IPS-NIHi7 (cell line): ENCODE measurements at regions not wholly inside any gene's neighbourhood (a gene's known extent, or its start where the extent isn't known, plus 50 kb on each side); places are given as distances from the start of the nearest gene placed in this dataset.
"Not testable (repeated sequence)": the region's sequence is repeated elsewhere in the genome, so short reads cannot be mapped to it uniquely, and the experiment has no call there.

Source experiments
- DNase-seq: peaks from one replicate; pipeline ENCODE4 v3.0.0; 2012; ENCODE audit warnings: mixed read lengths; ENCODE audit errors: extremely low spot score

DNA sequence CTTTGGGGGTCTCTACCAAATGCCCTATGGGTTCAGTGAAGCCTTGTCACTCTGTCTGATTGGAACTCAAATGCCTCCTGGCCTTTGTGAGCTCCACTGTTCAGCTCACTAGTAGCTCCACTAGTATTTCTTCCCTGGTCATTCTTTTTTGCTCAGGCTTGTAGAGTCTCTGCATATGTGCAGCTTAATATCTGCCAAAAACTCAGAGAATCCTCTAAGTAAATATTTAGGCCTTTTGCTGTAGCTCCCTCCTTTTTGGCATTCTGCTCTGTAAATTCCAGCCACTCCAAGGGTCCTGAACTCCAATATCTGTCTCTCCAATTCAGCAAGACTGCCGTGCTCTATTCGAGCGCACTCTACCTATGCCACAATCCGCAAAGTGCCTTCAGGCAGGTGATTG lies 146.5 kb downstream of the MAIP1 start:
- no peak for DNase-seq

GRCh38 chr2:200102971-200103370 lies 147.6 kb downstream of the MAIP1 start:
- DNase-seq = no peak

- no peak for DNase-seq
Measured at GRCh38 chr2:200104015-200104414, 148.6 kb downstream of the MAIP1 start.

DNA sequence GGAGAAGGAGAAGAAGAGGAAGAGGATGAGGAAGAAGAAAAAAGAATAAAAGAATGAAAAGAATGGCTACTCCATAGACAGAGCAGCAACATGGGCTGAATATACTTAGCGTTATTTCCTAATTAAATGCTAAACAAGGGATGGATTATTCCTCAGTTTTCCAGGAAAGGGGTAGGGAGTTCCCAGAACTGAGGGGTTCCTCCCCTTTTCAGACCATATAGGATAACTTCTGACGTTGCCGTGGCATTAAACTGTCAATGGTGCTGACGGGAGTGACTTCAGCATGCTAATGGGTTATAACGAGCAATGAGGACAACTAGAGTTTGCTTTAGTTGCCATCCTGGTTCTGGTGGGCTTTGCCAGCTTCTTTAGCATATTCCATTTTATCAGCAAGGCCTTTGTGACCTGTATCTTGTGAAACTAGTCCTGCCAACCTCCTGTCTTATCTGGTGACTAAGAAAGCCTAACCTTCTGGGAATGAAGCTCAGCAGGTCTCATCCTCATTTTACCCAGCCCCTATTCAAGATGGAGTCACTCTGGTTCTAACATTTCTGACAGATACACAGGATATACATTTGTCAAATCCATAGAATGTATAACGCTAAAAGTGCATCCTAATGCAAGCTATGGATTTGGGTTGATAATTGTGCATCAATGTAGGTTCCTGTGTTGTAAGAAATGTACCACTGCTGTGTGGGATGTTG lies 152.3 kb downstream of the MAIP1 start:
- no peak for DNase-seq

DNA sequence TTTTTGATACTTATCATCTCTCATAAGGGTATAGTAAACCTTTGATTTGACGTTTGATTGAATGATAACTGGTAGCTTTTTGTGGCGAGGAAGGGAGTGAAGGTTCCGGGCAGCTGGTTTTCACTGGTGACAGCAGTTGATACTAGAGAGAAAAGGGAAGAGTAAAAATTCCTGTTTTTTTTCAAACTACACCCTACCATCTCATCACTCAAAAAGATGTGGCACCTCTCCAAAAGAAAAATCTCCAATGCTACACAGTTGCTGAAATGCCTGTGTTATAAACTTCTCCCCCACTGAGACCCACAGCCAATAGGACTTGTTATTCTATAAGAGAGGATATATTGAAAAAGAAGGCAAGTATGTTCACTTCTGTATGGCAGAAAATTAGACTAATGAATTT lies 154.0 kb downstream of the MAIP1 start:
- DNase-seq = no peak

- DNase-seq = no peak
Measured at GRCh38 chr2:200110381-200110780, 155.0 kb downstream of the MAIP1 start.

GRCh38 chr2:200113016-200113799 lies 157.8 kb downstream of the MAIP1 start:
- not testable (repeated sequence) for DNase-seq

DNA sequence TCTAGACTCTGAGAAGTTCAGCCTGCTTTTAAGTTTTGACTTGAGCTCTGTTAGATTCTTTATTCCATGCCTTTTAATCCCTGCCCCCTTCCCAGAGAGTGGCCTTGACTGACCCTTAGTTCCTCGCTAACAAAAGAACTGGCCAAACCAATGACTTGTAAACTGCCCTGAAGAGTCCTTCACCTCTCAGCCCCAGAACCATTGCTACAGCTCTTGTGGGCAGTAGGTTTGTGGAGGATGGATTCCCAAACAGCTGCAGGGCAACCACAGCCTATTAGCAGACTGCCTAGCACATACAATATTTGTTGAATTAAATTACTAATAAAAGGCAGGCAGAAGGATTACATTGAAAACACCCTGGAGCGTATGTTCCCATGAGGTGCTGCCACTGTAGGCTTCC lies 163.9 kb downstream of the MAIP1 start:
- no peak for DNase-seq

DNA sequence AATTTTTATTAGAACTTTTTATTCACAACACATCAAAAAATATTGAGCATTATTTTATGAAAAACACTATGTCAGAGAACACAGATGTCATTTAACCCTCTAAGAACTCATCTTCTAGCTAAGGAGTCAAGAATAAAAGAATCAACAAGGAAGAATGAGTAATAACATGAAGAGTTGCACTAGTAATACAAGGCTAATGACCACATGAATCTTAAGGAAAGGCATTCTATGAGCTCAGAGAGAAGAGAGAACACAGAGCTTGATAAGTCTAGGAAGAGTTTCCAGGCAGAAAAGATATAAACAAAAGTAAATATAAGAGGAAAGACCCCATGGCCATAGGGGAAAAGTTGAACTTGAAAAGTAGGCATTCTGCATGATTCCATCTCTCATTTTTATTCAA lies 166.5 kb downstream of the MAIP1 start:
- DNase-seq = no peak

GRCh38 chr2:200122683-200123082 lies 167.3 kb downstream of the MAIP1 start:
- DNase-seq = no peak

- not testable (repeated sequence) for DNase-seq
Measured at GRCh38 chr2:200124665-200125368, 169.4 kb downstream of the MAIP1 start.

DNA sequence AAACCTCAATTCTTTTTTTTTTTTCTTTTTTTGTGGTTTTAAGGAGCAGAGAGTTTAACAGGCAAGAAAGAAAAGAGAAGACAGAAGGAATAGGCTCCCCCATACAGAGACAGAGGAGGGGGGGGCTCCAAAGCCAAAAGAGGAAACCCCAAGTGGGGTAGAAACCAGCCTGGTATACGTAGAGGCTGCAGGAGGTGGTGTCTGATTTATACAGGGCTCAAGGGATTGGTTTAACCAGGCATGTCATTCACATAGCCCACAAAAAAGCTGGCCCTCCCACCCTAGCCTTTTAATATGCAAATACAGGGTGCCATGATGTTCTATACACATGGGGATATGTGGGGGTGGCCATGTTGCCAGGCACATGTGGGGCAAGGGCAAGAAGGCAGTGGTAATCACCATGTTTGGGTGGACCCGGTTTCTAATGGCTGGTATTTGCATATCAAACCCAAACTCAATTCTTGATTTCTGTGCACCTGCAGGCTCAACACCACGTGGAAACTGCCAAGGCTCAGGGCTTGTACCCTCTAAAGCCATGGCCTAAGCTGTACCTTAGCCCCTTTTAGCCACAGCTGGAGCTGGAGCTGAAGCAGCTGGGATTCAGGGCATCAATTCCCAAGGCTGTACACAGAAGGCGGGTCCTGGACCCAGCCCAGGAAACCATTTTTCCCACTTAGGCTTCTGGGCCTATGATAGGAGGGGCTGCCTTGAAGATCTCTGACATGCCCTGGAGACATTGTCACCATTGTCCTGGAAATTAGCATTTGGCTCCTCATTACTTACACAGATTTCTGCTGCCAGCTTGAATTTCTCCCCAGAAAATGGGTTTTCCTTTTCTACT lies 170.3 kb downstream of the MAIP1 start:
- no peak for DNase-seq

DNA sequence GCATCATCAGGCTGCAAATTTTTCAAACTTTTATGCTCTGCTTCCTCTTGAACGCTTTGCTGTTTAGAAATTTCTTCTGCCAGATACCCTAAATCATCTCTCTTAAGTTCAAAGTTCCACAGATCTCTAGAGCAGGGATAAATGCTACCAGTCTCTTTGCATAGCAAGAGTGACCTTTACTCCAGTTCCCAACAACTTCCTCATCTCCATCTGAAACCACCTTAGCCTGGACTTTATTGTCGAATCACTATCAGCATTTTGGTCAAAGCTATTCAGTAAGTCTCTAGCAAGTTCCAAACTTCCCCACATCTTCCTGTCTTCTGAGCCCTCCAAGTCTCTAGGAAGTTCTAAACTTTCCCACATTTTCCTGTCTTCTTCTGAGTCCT lies 170.9 kb downstream of the MAIP1 start:
- not testable (repeated sequence) for DNase-seq

- DNase-seq = not testable (repeated sequence)
Measured at GRCh38 chr2:200126680-200127079, 171.3 kb downstream of the MAIP1 start.

DNA sequence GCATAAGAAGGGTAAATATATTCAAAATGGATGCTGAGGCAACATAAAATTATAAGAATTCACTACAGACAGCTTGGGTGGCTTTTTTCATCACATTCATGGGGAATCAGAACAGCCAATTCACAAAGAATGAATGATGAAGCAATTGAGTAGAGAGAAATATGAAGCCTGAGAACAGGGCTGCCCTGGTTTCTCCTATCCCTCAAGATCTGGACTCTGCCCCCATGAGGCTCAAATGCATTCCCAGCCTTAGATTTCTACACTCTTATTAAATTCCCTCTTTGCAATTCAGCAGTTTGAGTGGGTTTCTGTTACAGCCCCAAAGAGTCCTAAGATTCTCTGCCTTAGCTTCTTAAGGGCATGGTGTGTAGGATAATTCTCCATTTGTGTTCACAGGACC lies 172.5 kb downstream of the MAIP1 start:
- DNase-seq = no peak

- DNase-seq = no peak
Measured at GRCh38 chr2:200128296-200128695, 172.9 kb downstream of the MAIP1 start.

- DNase-seq = no peak
Measured at GRCh38 chr2:200129721-200130462, 174.5 kb downstream of the MAIP1 start.

GRCh38 chr2:200130762-200131166 lies 175.4 kb downstream of the MAIP1 start:
- DNase-seq = peak; percentile 16

- no peak for DNase-seq
Measured at GRCh38 chr2:200131307-200131706, 175.2 kb upstream of the SPATS2L start.

GRCh38 chr2:200135082-200135481 lies 171.4 kb upstream of the SPATS2L start:
- no peak for DNase-seq

DNA sequence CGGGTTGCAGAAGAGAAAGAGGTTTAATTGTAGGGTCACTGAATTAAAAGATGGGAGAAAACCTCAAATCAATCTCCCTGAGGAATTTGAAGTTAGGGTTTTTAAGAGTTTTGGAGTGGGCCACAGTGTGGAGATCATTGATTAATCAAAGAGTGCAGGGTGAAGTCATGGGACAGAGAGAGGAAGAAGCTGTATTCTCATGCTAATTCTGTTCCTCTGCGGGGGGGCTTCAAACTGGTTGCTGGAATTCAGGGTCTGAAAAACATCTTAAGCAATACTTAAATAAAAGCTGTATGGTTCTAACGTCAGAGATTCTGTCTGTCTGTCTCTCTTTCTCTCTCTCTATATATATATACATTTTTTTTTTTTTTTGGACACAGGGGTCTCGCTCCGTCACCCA lies 169.8 kb upstream of the SPATS2L start:
- no peak for DNase-seq
